H1 (cell line): ENCODE measurements at regions not wholly inside any gene's neighbourhood (a gene's known extent, or its start where the extent isn't known, plus 50 kb on each side); places are given as distances from the start of the nearest gene placed in this dataset.

Experiments used
- CEBPB ChIP-seq: IDR thresholded peaks from 2 replicates; pipeline ENCODE4 v1.6.1; 2012; ENCODE audit warnings: low read depth, low read length
- CREB1 ChIP-seq: IDR thresholded peaks from 2 replicates; pipeline ENCODE4 v1.6.1; 2012; ENCODE audit warnings: inconsistent platforms
- CTCF ChIP-seq, 3 experiments: IDR thresholded peaks; 1 replicate in 2 of 3; 2 replicates in 1 of 3; pipeline versions ENCODE4 v1.5.1 to v1.6.1; 2011; ENCODE audit warnings: low read length in 3 of 3, mild to moderate bottlenecking in 3 of 3, inconsistent platforms in 2 of 3, low read depth in 1 of 3, moderate library complexity in 1 of 3; ENCODE audit not compliant: insufficient read depth in 1 of 3; ENCODE audit errors: control extremely low read depth in 1 of 3
- GTF2F1 ChIP-seq: IDR thresholded peaks from 2 replicates; pipeline ENCODE4 v1.6.1; 2012; ENCODE audit warnings: low read depth, low read length, improper control_type of control experiment, borderline replicate concordance
- POLR2AphosphoS5 ChIP-seq: IDR thresholded peaks from 2 replicates; pipeline ENCODE4 v1.6.1; 2011; ENCODE audit warnings: low read depth, low read length
- SUZ12 ChIP-seq: fragments of 200-600 bp; sonication (generic); IDR thresholded peaks from 2 replicates; pipeline ENCODE4 v1.6.1; 2012; ENCODE audit warnings: mild to moderate bottlenecking, inconsistent platforms, low read length, moderate library complexity, mixed read lengths

GRCh38 chr19:28615546-28615916 is 597.4 kb downstream of the UQCRFS1 start:
- TF ChIP-seq CTCF (IDR thresholded peaks at IDR 0.05; ENCODE audit: control extremely low read depth in 1 of 3, insufficient read depth in 1 of 3, low read depth in 1 of 3, low read length in 3 of 3): no peak
- TF ChIP-seq POLR2AphosphoS5: no peak
- no peak for TF ChIP-seq GTF2F1
- TF ChIP-seq SUZ12: no peak
- no peak for TF ChIP-seq CREB1
- TF ChIP-seq CEBPB: no peak
